GM18526 (cell line): ENCODE measurements at regions not wholly inside any gene's neighbourhood (a gene's known extent, or its start where the extent isn't known, plus 50 kb on each side); places are given as distances from the start of the nearest gene placed in this dataset.

ENCODE experiments used
- POLR2A ChIP-seq: IDR thresholded peaks from 3 replicates; pipeline ENCODE4 v1.6.1; 2011; ENCODE audit not compliant: insufficient read length; ENCODE audit errors: extremely low read depth

GRCh38 chr16:72501739-72502593 lies 330.0 kb upstream of the PMFBP1 start:
- TF ChIP-seq POLR2A: no peak

DNA sequence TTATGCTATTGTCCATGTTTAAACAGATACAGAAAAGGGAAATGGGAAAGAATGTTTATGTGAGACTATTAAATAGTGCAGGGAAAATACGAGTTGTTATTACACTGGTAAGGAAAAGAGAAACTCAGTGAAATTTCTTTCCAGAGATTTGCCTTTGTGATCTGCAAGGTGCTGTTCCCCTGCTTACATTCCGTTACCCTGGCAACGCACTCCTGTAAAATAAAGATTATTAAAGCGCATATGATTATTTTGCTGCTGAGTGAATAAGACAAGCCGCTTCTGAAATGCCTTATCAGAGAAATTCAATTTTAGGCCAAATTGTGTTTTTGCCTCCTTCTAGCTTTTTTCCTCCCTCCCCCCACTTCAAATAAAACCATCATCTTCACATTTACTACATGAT lies 328.6 kb upstream of the PMFBP1 start:
- no peak for TF ChIP-seq POLR2A

- no peak for TF ChIP-seq POLR2A
Observed at GRCh38 chr16:72493716-72494415, 321.9 kb upstream of the PMFBP1 start.

DNA sequence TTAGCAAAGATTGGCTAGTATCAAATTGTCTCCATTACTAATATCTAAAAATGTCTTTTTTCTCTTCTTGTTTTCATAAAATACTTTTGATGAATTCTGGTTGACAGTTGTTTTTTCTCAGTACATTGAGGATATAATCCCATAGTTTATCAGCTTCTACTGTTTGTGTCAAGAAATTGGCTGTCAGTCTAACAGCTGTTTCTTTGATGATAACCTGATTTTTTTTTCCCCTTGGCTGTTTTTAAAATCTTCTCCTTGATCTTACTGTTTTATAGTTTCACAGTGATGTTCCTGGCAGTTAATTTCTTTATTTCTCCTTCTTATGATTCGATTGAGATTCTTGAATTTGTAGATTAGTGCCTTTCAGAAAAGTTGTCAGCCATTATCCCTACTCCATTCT lies 315.3 kb upstream of the PMFBP1 start:
- TF ChIP-seq POLR2A: no peak

DNA sequence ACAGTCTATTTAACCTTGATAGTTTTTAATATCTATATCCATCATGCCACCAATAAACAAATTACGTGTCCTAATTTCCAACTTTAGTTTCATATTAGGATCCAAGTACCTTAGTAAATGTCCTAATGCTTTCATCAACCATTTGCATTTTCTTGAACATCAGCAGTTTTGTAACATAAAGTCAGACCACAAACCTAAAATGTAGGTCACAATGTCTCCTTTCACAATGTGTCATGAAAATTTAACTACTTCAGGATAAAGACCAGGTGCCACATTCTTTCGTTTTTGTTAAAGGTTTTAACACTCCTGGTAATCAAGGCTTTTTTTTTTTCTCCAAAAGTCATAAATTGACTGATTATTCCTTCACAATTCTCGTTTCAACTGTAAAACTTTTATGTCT lies 310.7 kb upstream of the PMFBP1 start:
- no peak for TF ChIP-seq POLR2A

- no peak for TF ChIP-seq POLR2A
Observed at GRCh38 chr16:72481419-72481818, 309.5 kb upstream of the PMFBP1 start.

- no peak for TF ChIP-seq POLR2A
Observed at GRCh38 chr16:72480911-72481310, 309.0 kb upstream of the PMFBP1 start.

GRCh38 chr16:72475688-72476087 lies 303.7 kb upstream of the PMFBP1 start:
- no peak for TF ChIP-seq POLR2A

DNA sequence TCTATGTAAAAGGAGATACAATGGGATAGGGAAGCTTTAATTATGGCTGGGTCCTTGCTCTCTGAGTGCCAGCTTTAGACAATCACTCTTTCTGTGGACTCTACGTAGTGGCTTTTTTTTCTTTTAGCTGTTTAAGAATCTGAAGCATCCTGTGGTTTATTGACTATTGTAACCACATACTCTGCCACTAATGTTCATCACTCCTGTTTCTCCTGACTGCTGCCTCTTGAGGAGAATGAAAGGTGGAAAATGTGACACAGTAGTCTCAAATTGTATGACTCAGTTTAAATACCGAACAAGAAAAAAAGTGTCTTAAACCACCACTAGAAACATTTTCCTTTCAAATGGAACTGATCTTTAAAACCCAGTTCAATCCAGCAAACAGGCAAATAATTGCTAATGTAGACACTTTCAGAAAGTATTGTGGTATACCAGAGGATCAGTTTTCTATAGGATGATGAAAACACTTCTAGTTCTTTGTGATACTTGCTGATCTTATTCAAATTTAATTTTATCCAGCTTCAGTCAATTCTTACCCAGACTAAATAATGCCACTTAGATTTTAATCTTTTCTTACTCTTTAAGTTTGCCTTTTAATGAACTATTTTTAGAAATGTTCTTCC lies 302.7 kb upstream of the PMFBP1 start:
- no peak for TF ChIP-seq POLR2A

- no peak for TF ChIP-seq POLR2A
Observed at GRCh38 chr16:72473631-72474030, 301.7 kb upstream of the PMFBP1 start.

- TF ChIP-seq POLR2A: no peak
Observed at GRCh38 chr16:72471317-72471924, 299.5 kb upstream of the PMFBP1 start.

GRCh38 chr16:72470541-72470940 lies 298.6 kb upstream of the PMFBP1 start:
- TF ChIP-seq POLR2A: no peak

DNA sequence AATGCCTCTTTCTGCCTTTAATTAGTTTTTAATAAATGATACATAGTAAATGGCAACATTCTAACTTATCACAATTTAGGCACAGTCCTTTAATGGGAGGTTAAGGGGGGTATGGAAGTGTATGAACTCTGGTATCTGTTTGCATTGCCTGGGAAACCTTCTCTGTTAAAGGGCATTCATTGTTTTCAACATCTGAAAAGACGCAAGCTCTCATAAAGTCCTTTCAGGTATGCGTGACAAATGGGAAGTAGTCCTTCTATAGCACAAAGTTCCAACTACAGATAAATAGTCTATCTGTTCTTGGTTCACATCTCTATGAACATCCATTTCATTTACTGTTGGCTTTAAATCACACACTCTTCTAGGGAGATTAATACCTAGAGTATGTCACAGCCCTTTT lies 298.0 kb upstream of the PMFBP1 start:
- no peak for TF ChIP-seq POLR2A

GRCh38 chr16:72468582-72468981 lies 296.6 kb upstream of the PMFBP1 start:
- TF ChIP-seq POLR2A: no peak

GRCh38 chr16:72467157-72467759 lies 295.3 kb upstream of the PMFBP1 start:
- TF ChIP-seq POLR2A: no peak
